IMR-90 (cell line): ENCODE measurements at regions not wholly inside any gene's neighbourhood (a gene's known extent, or its start where the extent isn't known, plus 50 kb on each side); places are given as distances from the start of the nearest gene placed in this dataset.

Experiments
- ATAC-seq: fragments of 200-7000 bp; cut with Tn5 transposase; 2 replicates; pipeline ENCODE4 v1.9.1; 2020; ENCODE audit warnings: low read depth, mild to moderate bottlenecking, moderate library complexity
- BruUV-seq: library from RNA; stranded (reverse); fragments of 400-500 nt; replicated peaks from 2 replicates; lab custom pipeline; 2021; lab: Mats Ljungman, UMichigan
- CTCF ChIA-PET: fragments of 300-600 bp; formaldehyde crosslinking; extraction: SDS; loops from one replicate; lab custom pipeline; 2021; ENCODE audit warnings: antibody characterized with exemption; lab: Yijun Ruan, JAX
- POLR2A ChIA-PET: fragments of 300-600 bp; sonication (Branson Sonifier 250); formaldehyde crosslinking; loops from one replicate; lab custom pipeline; 2022; ENCODE audit warnings: antibody characterized with exemption; ENCODE audit not compliant: unreplicated experiment; lab: Charles Lee
- DNase-seq: peaks from one replicate; pipeline ENCODE4 v3.0.0; 2013
- H2AFZ ChIP-seq: replicated peaks from 2 replicates; pipeline ENCODE3; 2013; ENCODE audit warnings: low read length, mild to moderate bottlenecking; ENCODE audit not compliant: poor library complexity
- H2AK5ac ChIP-seq: 2 replicates; pipeline ENCODE4 v1.6.1; 2013; ENCODE audit warnings: low read depth, low read length, inconsistent platforms
- H2AK9ac ChIP-seq: replicated peaks from 2 replicates; pipeline ENCODE3; 2013; ENCODE audit warnings: mild to moderate bottlenecking, low read depth, low read length, moderate library complexity; ENCODE audit not compliant: poor library complexity
- H2BK120ac ChIP-seq: 2 replicates; pipeline ENCODE4 v1.6.1; 2013; ENCODE audit warnings: low read depth, low read length, inconsistent platforms
- H2BK15ac ChIP-seq: 3 replicates; pipeline ENCODE4 v1.6.1; 2013; ENCODE audit warnings: low read depth, low read length, inconsistent platforms
- H2BK20ac ChIP-seq: 2 replicates; pipeline ENCODE4 v1.6.1; 2013; ENCODE audit warnings: low read depth, mild to moderate bottlenecking, inconsistent platforms, low read length, moderate library complexity
- H2BK5ac ChIP-seq: 2 replicates; pipeline ENCODE4 v1.6.1; 2013; ENCODE audit warnings: mild to moderate bottlenecking, low read depth, low read length, inconsistent platforms; ENCODE audit not compliant: poor library complexity, severe bottlenecking
- H3K14ac ChIP-seq: replicated peaks from 2 replicates; pipeline ENCODE4 v1.6.1; 2013; ENCODE audit warnings: low read depth, low read length, inconsistent platforms
- H3K18ac ChIP-seq: 2 replicates; pipeline ENCODE4 v1.6.1; 2013; ENCODE audit warnings: low read depth, low read length, control low read depth
- H3K23ac ChIP-seq: 2 replicates; pipeline ENCODE4 v1.6.1; 2013; ENCODE audit warnings: low read depth, low read length, inconsistent platforms
- H3K27ac ChIP-seq: 2 replicates; pipeline ENCODE4 v1.5.1; 2013; ENCODE audit warnings: mild to moderate bottlenecking, control low read depth, low read length; ENCODE audit not compliant: insufficient read depth
- H3K27me3 ChIP-seq: 2 replicates; pipeline ENCODE4 v1.6.1; 2013; ENCODE audit warnings: low read length; ENCODE audit not compliant: control insufficient read depth, insufficient read depth
- H3K36me3 ChIP-seq: 2 replicates; pipeline ENCODE4 v1.6.1; 2013; ENCODE audit warnings: low read length, mixed read lengths; ENCODE audit not compliant: control insufficient read depth, insufficient read depth
- H3K4ac ChIP-seq: 2 replicates; pipeline ENCODE4 v1.6.1; 2013; ENCODE audit warnings: low read depth, low read length, inconsistent platforms
- H3K4me1 ChIP-seq: 2 replicates; pipeline ENCODE4 v1.6.1; 2013; ENCODE audit warnings: low read length, mixed read lengths; ENCODE audit not compliant: control insufficient read depth, insufficient read depth
- H3K4me2 ChIP-seq: 2 replicates; pipeline ENCODE4 v1.6.1; 2013; ENCODE audit warnings: low read depth, mild to moderate bottlenecking, control low read depth, low read length, moderate library complexity
- H3K4me3 ChIP-seq: 2 replicates; pipeline ENCODE4 v1.5.1; 2013; ENCODE audit warnings: low read depth, mild to moderate bottlenecking, control low read depth, low read length, moderate library complexity; ENCODE audit not compliant: insufficient read depth
- H3K56ac ChIP-seq: 2 replicates; pipeline ENCODE4 v1.6.1; 2013; ENCODE audit warnings: low read length, inconsistent platforms; ENCODE audit not compliant: insufficient read depth; ENCODE audit errors: extremely low read depth
- H3K79me1 ChIP-seq, 2 experiments: 2 replicates each; pipeline ENCODE4 v1.6.1; 2013; ENCODE audit warnings: low read length in 2 of 2, inconsistent platforms in 1 of 2, low read depth in 1 of 2
- H3K9ac ChIP-seq: 2 replicates; pipeline ENCODE4 v1.6.1; 2013; ENCODE audit warnings: low read depth, low read length, control low read depth
- H3K9me1 ChIP-seq: 2 replicates; pipeline ENCODE4 v1.6.1; 2013; ENCODE audit warnings: low read length, inconsistent platforms; ENCODE audit not compliant: insufficient read depth
- H3K9me3 ChIP-seq: 2 replicates; pipeline ENCODE4 v1.6.1; 2013; ENCODE audit warnings: low read length; ENCODE audit not compliant: control insufficient read depth, insufficient read depth
- H4K20me1 ChIP-seq: 2 replicates; pipeline ENCODE4 v1.6.1; 2013; ENCODE audit warnings: low read length, inconsistent platforms; ENCODE audit not compliant: insufficient read depth
- H4K5ac ChIP-seq: 2 replicates; pipeline ENCODE4 v1.6.1; 2013; ENCODE audit warnings: mild to moderate bottlenecking, low read depth, low read length, control low read depth
- H4K8ac ChIP-seq, 2 experiments: 2 replicates each; pipeline ENCODE4 v1.6.1; 2013; ENCODE audit warnings: low read depth in 2 of 2, low read length in 2 of 2, control low read depth in 1 of 2, inconsistent platforms in 1 of 2
- H4K91ac ChIP-seq: 2 replicates; pipeline ENCODE4 v1.6.1; 2013; ENCODE audit warnings: low read depth, low read length, inconsistent platforms; ENCODE audit not compliant: insufficient read depth
- BHLHE40 ChIP-seq: fragments of 150-350 bp; IDR thresholded peaks from 2 replicates; pipeline ENCODE4 v1.6.1; 2016; ENCODE audit warnings: mild to moderate bottlenecking, low read depth, low read length
- CTCF ChIP-seq: conservative IDR thresholded peaks from 2 replicates; pipeline ENCODE4 v1.5.1; 2012; ENCODE audit warnings: mild to moderate bottlenecking, low read depth, low read length, improper control_type of control experiment
- ELK1 ChIP-seq: fragments of 150-350 bp; IDR thresholded peaks from 2 replicates; pipeline ENCODE4 v1.6.1; 2016; ENCODE audit warnings: low read depth, mild to moderate bottlenecking, low read length, moderate library complexity, borderline replicate concordance
- MAZ ChIP-seq: IDR thresholded peaks from 2 replicates; pipeline ENCODE4 v1.6.1; 2012; ENCODE audit warnings: low read depth, mild to moderate bottlenecking, low read length, improper control_type of control experiment, moderate library complexity, borderline replicate concordance
- MXI1 ChIP-seq: IDR thresholded peaks from 2 replicates; pipeline ENCODE4 v1.6.1; 2012; ENCODE audit warnings: low read depth, mild to moderate bottlenecking, low read length, moderate library complexity, borderline replicate concordance
- POLR2A ChIP-seq: IDR thresholded peaks from 2 replicates; pipeline ENCODE4 v1.6.1; 2012; ENCODE audit warnings: mild to moderate bottlenecking, low read depth, low read length
- RAD21 ChIP-seq: IDR thresholded peaks from 2 replicates; pipeline ENCODE4 v1.6.1; 2012; ENCODE audit warnings: low read length, improper control_type of control experiment
- RCOR1 ChIP-seq: IDR thresholded peaks from 2 replicates; pipeline ENCODE4 v1.6.1; 2012; ENCODE audit warnings: mild to moderate bottlenecking, low read length, improper control_type of control experiment; ENCODE audit not compliant: insufficient replicate concordance
- RFX5 ChIP-seq: IDR thresholded peaks from 2 replicates; pipeline ENCODE4 v1.8.0; 2012; ENCODE audit warnings: low read depth, mild to moderate bottlenecking, low read length, moderate library complexity
- USF2 ChIP-seq: fragments of 150-350 bp; IDR thresholded peaks from 2 replicates; pipeline ENCODE4 v1.6.1; 2017; ENCODE audit warnings: mild to moderate bottlenecking, antibody characterized with exemption, low read length, low read depth
- WGBS, 2 experiments: methylation state at CpG; one replicate each; pipeline versions ENCODE4 v1.1.5 to v1.1.7; 2013; ENCODE audit warnings: missing lambda C conversion rate in 2 of 2; ENCODE audit not compliant: insufficient read length in 1 of 2; ENCODE audit errors: extremely low coverage in 2 of 2; 5-methylcytosine and 5-hydroxymethylcytosine counted together
- dilution Hi-C: fragments of 300-500 bp; cut with HindIII; formaldehyde crosslinking; loops from one replicate; pipeline ENCODE4 v1.14.3; 2018; ENCODE audit warnings: low sequenced_read_pairs; ENCODE audit not compliant: unreplicated experiment
- in situ Hi-C: fragments of 300-500 bp; cut with MboI; formaldehyde crosslinking; loops from 3 replicates; pipeline ENCODE4 v1.14.3; 2019; ENCODE audit warnings: low sequenced_read_pairs, inconsistent platforms, mixed read lengths
- intact Hi-C: fragments of 100-400 bp; cut with micrococcal nuclease; formaldehyde crosslinking; loops from 2 replicates; pipeline ENCODE4 v1.10.0; 2022

GRCh38 chr21:27382404-27382803, 415.5 kb upstream of the ADAMTS5 start:
- peak; percentile 20 for DNase-seq
- no peak overlapping the region for H4K91ac ChIP-seq

More at GRCh38 chr21:27382404-27382803, 415.5 kb upstream of the ADAMTS5 start:
- H3K9ac ChIP-seq: no peak overlapping the region
- H3K4ac ChIP-seq: no peak overlapping the region
- H3K18ac ChIP-seq: no peak overlapping the region
- no peak overlapping the region for H2AK9ac ChIP-seq
- ATAC-seq: no peak
- in situ Hi-C loops: no loop called here
- no peak overlapping the region for H3K56ac ChIP-seq
- no peak overlapping the region for H2AFZ ChIP-seq
- H3K4me2 ChIP-seq: no peak overlapping the region
- dilution Hi-C loops: no loop called here
- H2BK120ac ChIP-seq: no peak overlapping the region
- no peak overlapping the region for H3K27ac ChIP-seq
- TF ChIP-seq RFX5: no peak
- TF ChIP-seq POLR2A: no peak
- no peak for TF ChIP-seq ELK1
- TF ChIP-seq RAD21: no peak
- TF ChIP-seq USF2: no peak
- TF ChIP-seq MXI1: no peak
- TF ChIP-seq BHLHE40: no peak
- no peak for TF ChIP-seq RCOR1
- TF ChIP-seq CTCF: no peak
- no peak for TF ChIP-seq MAZ
- no peaks in the 10 kb centered on the region for H3K36me3 ChIP-seq
- no peak overlapping the region for H3K4me3 ChIP-seq
- no peak overlapping the region for H2AK5ac ChIP-seq
- no peaks in the 10 kb centered on the region for H3K9me3 ChIP-seq
- WGBS, 2 experiments: no CpG with 5 or more reads among the region's 4 CpGs
- no peaks in the 10 kb centered on the region for H3K4me1 ChIP-seq
- ChIA-PET POLR2A (no interaction called here), CTCF (interaction anchor here (0.6 kb wide), 1 partner anchor 49 kb away, joined by 3 read pairs; no protein-coding TSS in a partner anchor)
- no peak overlapping the region for H2BK5ac ChIP-seq
- H2BK15ac ChIP-seq: no peak overlapping the region
- no peak overlapping the region for H2BK20ac ChIP-seq
- no peaks in the 10 kb centered on the region for H3K27me3 ChIP-seq
- no peak overlapping the region for H3K14ac ChIP-seq
- no peaks in the 10 kb centered on the region for H4K20me1 ChIP-seq
- no peaks in the 10 kb centered on the region for H3K79me1 ChIP-seq
- no peak overlapping the region for H4K8ac ChIP-seq
- no peak overlapping the region for H3K23ac ChIP-seq
- no TSS peak for BruUV-seq
- intact Hi-C loops: no loop called here
- no peak overlapping the region for H4K5ac ChIP-seq
- H3K9me1 ChIP-seq: no peaks in the 10 kb centered on the region
